OCI-LY7 (cell line): ENCODE measurements at regions not wholly inside any gene's neighbourhood (a gene's known extent, or its start where the extent isn't known, plus 50 kb on each side); places are given as distances from the start of the nearest gene placed in this dataset.

Experiments used
- BruUV-seq: library from RNA; stranded (reverse); fragments of 400-500 nt; replicated peaks from 2 replicates; lab custom pipeline; 2021; lab: Mats Ljungman, UMichigan
- CTCF ChIA-PET: fragments of 300-600 bp; sonication (Branson Sonifier 250); formaldehyde crosslinking; loops from one replicate; lab custom pipeline; 2022; ENCODE audit warnings: antibody characterized with exemption; ENCODE audit not compliant: unreplicated experiment; lab: Charles Lee
- POLR2A ChIA-PET: fragments of 300-600 bp; sonication (Branson Sonifier 250); formaldehyde crosslinking; loops from one replicate; lab custom pipeline; 2022; ENCODE audit warnings: antibody characterized with exemption; lab: Charles Lee
- DNase-seq: peaks from one replicate; pipeline ENCODE4 v3.0.0-alpha.2; 2015; ENCODE audit warnings: low spot score
- H2AFZ ChIP-seq: fragments of 200-600 bp; sonication (generic), shearing (Covaris generic); 2 replicates; pipeline ENCODE4 v1.6.1; 2014; ENCODE audit warnings: mild to moderate bottlenecking, antibody characterized with exemption, low read length, moderate library complexity
- H3K27ac ChIP-seq: fragments of 200-600 bp; sonication (generic); 2 replicates; pipeline ENCODE4 v1.5.1; 2014; ENCODE audit warnings: mixed run types, low read depth, mild to moderate bottlenecking, moderate library complexity, low read length, inconsistent platforms; ENCODE audit not compliant: poor library complexity, severe bottlenecking
- H3K36me3 ChIP-seq: fragments of 200-600 bp; sonication (generic); 2 replicates; pipeline ENCODE4 v1.6.1; 2014; ENCODE audit warnings: mild to moderate bottlenecking, antibody characterized with exemption, low read length, moderate library complexity, mixed read lengths; ENCODE audit not compliant: insufficient read depth
- H3K4me1 ChIP-seq: fragments of 200-600 bp; sonication (generic); 2 replicates; pipeline ENCODE4 v1.5.1; 2014; ENCODE audit warnings: mild to moderate bottlenecking, low read length; ENCODE audit not compliant: insufficient read depth, poor library complexity, severe bottlenecking
- H3K4me2 ChIP-seq: fragments of 200-600 bp; sonication (generic); 2 replicates; pipeline ENCODE4 v1.6.1; 2014; ENCODE audit warnings: mild to moderate bottlenecking, low read length
- H3K4me3 ChIP-seq: fragments of 200-600 bp; sonication (generic); 2 replicates; pipeline ENCODE4 v1.5.1; 2014; ENCODE audit warnings: mild to moderate bottlenecking, low read depth, low read length; ENCODE audit not compliant: poor library complexity, severe bottlenecking
- H3K79me2 ChIP-seq: fragments of 200-600 bp; sonication (generic); 2 replicates; pipeline ENCODE4 v1.6.1; 2016; ENCODE audit warnings: low read depth, mild to moderate bottlenecking, low read length, moderate library complexity, mixed read lengths; ENCODE audit not compliant: insufficient read depth
- H3K9me2 ChIP-seq: fragments of 200-600 bp; sonication (generic); 2 replicates; pipeline ENCODE4 v1.6.1; 2016; ENCODE audit warnings: mild to moderate bottlenecking, low read length, mixed read lengths; ENCODE audit not compliant: insufficient read depth
- H3K9me3 ChIP-seq: fragments of 200-600 bp; sonication (generic); 2 replicates; pipeline ENCODE4 v1.6.1; 2014; ENCODE audit warnings: mild to moderate bottlenecking, mixed run types, low read length, mixed read lengths
- H4K20me1 ChIP-seq: fragments of 200-600 bp; sonication (generic); 2 replicates; pipeline ENCODE4 v1.6.1; 2014; ENCODE audit warnings: mild to moderate bottlenecking, antibody characterized with exemption, low read length, moderate library complexity, mixed read lengths; ENCODE audit not compliant: insufficient read depth
- CTCF ChIP-seq: fragments of 200-600 bp; sonication (generic); conservative IDR thresholded peaks from 2 replicates; pipeline ENCODE4 v1.5.1; 2014; ENCODE audit warnings: mild to moderate bottlenecking, antibody characterized with exemption, low read length, moderate library complexity, mixed read lengths
- EZH2phosphoT487 ChIP-seq: fragments of 200-600 bp; sonication (generic); IDR thresholded peaks from 2 replicates; pipeline ENCODE4 v1.6.1; 2018; ENCODE audit warnings: low read depth, borderline replicate concordance, mild to moderate bottlenecking, mixed run types, antibody characterized with exemption, low read length, moderate library complexity, mixed read lengths
- intact Hi-C: fragments of 100-400 bp; cut with micrococcal nuclease; formaldehyde crosslinking; loops from one replicate; pipeline ENCODE4 v1.10.0; 2022; ENCODE audit not compliant: unreplicated experiment

- Histone ChIP-seq H3K4me2 (no peak overlapping the region), H4K20me1 (no peaks in the 10 kb centered on the region), H3K4me1 (no peaks in the 10 kb centered on the region), H3K27ac (no peak overlapping the region), H3K9me3 (no peaks in the 10 kb centered on the region), H3K36me3 (no peaks in the 10 kb centered on the region), H3K79me2 (no peaks in the 10 kb centered on the region), H3K9me2 (no peaks in the 10 kb centered on the region), H2AFZ (no peak overlapping the region), H3K4me3 (no peak overlapping the region)
- intact Hi-C loops = no loop called here
- ChIA-PET POLR2A (interaction anchor here (1.5 kb wide), 1 partner anchor 37 kb away, joined by 5 read pairs; no protein-coding TSS in a partner anchor), CTCF (no interaction called here)
- TF ChIP-seq EZH2phosphoT487 (no peak), CTCF (no peak)
- no TSS peak for BruUV-seq
- DNase-seq = no peak
These were observed 419.9 kb downstream of the QKI start for GRCh38 chr6:163834226-163834970.

- POLR2A ChIA-PET = interaction anchor here (0.8 to 1.5 kb wide), 5 partner anchors 11 to 34 kb away, joined by 3 to 4 read pairs (median 3); no protein-coding TSS in a partner anchor
- H4K20me1 ChIP-seq = no peaks in the 10 kb centered on the region
- no peaks in the 10 kb centered on the region for H3K79me2 ChIP-seq
- H2AFZ ChIP-seq = no peak overlapping the region
- BruUV-seq = no TSS peak
- TF ChIP-seq EZH2phosphoT487 (no peak), CTCF (no peak)
- H3K4me1 ChIP-seq = no peaks in the 10 kb centered on the region
- no peaks in the 10 kb centered on the region for H3K9me3 ChIP-seq
- H3K4me3 ChIP-seq = no peak overlapping the region
- intact Hi-C loops = no loop called here
- CTCF ChIA-PET = no interaction called here
- no peaks in the 10 kb centered on the region for H3K36me3 ChIP-seq
- H3K4me2 ChIP-seq = no peak overlapping the region
- no peak for DNase-seq
- no peak overlapping the region for H3K27ac ChIP-seq
- no peaks in the 10 kb centered on the region for H3K9me2 ChIP-seq
These were observed 417.2 kb downstream of the QKI start for GRCh38 chr6:163831736-163832135.

- no peak overlapping the region for H3K27ac ChIP-seq
- H4K20me1 ChIP-seq = no peaks in the 10 kb centered on the region
- H3K4me3 ChIP-seq = no peak overlapping the region
- no peaks in the 10 kb centered on the region for H3K9me2 ChIP-seq
- TF ChIP-seq EZH2phosphoT487 (no peak), CTCF (no peak)
- intact Hi-C loops = no loop called here
- H3K4me2 ChIP-seq = no peak overlapping the region
- H3K36me3 ChIP-seq = no peaks in the 10 kb centered on the region
- no peaks in the 10 kb centered on the region for H3K79me2 ChIP-seq
- CTCF ChIA-PET = no interaction called here
- DNase-seq = no peak
- no TSS peak for BruUV-seq
- no peak overlapping the region for H2AFZ ChIP-seq
- POLR2A ChIA-PET = interaction anchor here (1.5 kb wide), 1 partner anchor 30 kb away, joined by 3 read pairs; no protein-coding TSS in a partner anchor
- no peaks in the 10 kb centered on the region for H3K4me1 ChIP-seq
- no peaks in the 10 kb centered on the region for H3K9me3 ChIP-seq
These were observed 416.1 kb downstream of the QKI start for GRCh38 chr6:163830641-163831040.
